Spleen (tissue), 7 donors: ENCODE measurements at regions not wholly inside any gene's neighbourhood (a gene's known extent, or its start where the extent isn't known, plus 50 kb on each side); places are given as distances from the start of the nearest gene placed in this dataset.

Experiments used
- POLR2A ChIP-seq, 3 donors: fragments of 450-650 bp; IDR thresholded peaks; one replicate each; pipeline ENCODE4 v1.5.1; 2017; ENCODE audit warnings: antibody characterized with exemption in 3 of 3, mild to moderate bottlenecking in 1 of 3
- TF ChIP-seq, protein P1 (sequence below), 11 experiments: fragments of 200-600 bp in 7 of 11; fragments of 450-650 bp in 4 of 11; sonication (generic) in 4 of 11; IDR thresholded peaks in 8 of 11; conservative IDR thresholded peaks in 3 of 11; 1 replicate in 7 of 11; 2 replicates in 4 of 11; pipeline versions ENCODE4 v1.4.0 to v1.8.0; 2016 to 2021; ENCODE audit warnings: antibody characterized with exemption in 11 of 11, inconsistent platforms in 4 of 11, mild to moderate bottlenecking in 1 of 11
- donor health status: DM: no; HTN: no; CAD: no; lungs with moderate emphysema.
- donor health status: DM: no; HTN: no; CAD: no.
- donor health status: DM: no; HTN: no; CAD: no.

DNA sequence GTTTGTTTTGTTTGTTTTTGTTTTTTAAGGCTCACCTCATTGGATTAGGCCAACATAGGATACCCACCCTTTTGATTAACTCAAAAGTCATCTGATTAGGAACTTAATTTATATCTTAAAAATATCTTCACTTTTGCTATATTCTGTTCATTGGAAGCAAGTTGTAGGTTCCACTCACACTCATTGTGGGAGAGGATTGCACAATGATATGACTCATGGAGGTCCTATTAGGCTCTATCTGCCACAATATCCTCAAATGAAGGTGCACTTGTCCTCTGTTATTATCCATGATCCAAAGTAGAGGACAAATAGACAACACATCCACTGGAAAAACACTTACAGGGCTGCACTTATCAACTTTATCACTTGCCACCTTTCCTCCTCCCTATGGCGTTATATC, 60.5 kb upstream of the ADAMTS3 start:
- TF ChIP-seq POLR2A (IDR thresholded peaks at IDR 0.05): no peak
- TF ChIP-seq, protein P1, sequence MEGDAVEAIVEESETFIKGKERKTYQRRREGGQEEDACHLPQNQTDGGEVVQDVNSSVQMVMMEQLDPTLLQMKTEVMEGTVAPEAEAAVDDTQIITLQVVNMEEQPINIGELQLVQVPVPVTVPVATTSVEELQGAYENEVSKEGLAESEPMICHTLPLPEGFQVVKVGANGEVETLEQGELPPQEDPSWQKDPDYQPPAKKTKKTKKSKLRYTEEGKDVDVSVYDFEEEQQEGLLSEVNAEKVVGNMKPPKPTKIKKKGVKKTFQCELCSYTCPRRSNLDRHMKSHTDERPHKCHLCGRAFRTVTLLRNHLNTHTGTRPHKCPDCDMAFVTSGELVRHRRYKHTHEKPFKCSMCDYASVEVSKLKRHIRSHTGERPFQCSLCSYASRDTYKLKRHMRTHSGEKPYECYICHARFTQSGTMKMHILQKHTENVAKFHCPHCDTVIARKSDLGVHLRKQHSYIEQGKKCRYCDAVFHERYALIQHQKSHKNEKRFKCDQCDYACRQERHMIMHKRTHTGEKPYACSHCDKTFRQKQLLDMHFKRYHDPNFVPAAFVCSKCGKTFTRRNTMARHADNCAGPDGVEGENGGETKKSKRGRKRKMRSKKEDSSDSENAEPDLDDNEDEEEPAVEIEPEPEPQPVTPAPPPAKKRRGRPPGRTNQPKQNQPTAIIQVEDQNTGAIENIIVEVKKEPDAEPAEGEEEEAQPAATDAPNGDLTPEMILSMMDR (IDR thresholded peaks at IDR 0.05 in 8 of 11, conservative IDR thresholded peaks at IDR 0.05 in 3 of 11): no peak
